HG03521 (cell line): ENCODE measurements at regions not wholly inside any gene's neighbourhood (a gene's known extent, or its start where the extent isn't known, plus 50 kb on each side); places are given as distances from the start of the nearest gene placed in this dataset.
"Not testable (repeated sequence)": the region's sequence is repeated elsewhere in the genome, so short reads cannot be mapped to it uniquely, and the experiment has no call there.

ENCODE experiments used
- ATAC-seq: cut with Tn5 transposase; IDR thresholded peaks from one replicate; pipeline ENCODE4 v1.9.1; 2021; ENCODE audit warnings: mild to moderate bottlenecking, moderate library complexity; ENCODE audit not compliant: unreplicated experiment

DNA sequence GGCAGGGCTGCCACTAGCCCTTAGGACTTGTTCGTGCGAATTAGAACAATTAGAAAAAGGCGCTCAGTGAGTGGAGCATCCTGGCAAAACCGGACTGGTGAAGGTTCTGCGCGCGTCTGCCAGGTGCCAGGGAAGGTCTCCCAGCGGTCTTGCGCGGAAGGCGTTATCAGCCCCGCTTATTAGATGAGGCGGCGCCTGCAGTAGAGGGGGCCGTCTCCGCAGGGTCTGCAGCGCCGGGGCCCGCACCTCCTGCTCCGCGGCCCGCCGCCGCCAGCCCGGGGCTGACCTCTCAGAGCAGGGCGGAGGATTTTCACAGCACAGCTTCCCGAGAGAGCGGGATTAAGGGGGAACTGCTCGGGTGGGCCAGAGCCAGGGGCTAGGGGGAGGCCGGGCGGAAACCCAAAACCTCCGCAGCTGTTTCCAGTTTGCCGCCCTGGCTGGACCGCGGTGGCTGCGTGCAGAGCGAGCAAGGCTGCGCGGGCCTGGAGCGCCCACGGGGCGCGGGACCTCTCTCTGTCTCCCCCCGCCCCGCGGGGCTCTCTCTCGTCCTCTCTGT lies 155.2 kb downstream of the FOXD2 start:
- no peak for ATAC-seq

DNA sequence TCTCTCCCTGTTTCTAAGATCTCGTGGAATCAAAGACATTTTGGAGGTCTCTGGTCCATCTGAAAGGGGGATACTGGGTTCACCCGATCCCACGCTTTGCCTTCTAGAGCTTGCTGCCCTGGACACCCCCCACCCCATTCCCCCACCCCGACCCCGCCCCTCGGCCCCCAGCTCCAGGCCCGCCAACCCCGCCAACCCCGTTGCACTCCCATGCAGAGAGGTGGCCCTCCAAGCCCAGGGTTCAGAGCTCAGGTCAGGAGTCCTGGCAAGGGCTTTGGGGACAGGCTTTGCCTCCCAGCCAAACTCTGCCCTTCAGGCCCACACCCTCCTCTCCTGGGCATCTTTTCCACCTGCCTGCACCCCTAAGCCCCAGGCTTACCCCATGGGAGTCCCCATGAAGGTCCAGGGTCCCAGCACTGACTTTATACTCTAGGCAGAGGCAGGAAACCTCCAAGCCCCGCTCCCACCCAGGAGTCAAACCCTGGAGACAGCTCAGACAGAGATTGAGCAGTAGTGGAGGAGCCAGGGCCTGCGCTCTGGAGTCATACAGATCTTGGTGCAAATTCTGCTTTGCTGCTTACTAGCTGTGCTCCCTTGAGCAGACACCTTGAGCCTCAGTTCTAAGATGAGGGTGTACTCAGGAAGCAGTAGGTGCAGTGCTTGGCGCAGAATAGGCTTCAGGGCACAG lies 155.9 kb downstream of the FOXD2 start:
- ATAC-seq, result no peak

DNA sequence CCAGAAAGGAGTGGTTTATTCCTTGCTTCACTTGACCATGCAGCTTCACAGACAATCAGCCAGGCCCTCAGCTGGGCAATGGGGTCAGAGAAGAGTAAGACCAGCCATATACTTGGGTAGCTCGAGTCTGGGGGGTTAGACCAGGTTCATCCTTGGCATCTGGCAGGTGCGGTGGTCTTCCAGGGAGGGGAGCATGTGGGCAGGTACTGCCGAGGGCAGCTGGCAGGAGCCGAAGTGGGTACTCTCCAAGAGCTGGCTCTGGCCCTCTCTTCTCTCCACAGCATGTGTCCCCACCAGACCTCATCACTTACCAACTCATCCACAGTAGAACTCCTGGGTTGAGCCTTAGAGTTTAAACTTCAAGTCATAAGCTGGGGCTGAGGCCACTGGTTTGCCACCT lies 156.8 kb downstream of the FOXD2 start:
- no peak for ATAC-seq

DNA sequence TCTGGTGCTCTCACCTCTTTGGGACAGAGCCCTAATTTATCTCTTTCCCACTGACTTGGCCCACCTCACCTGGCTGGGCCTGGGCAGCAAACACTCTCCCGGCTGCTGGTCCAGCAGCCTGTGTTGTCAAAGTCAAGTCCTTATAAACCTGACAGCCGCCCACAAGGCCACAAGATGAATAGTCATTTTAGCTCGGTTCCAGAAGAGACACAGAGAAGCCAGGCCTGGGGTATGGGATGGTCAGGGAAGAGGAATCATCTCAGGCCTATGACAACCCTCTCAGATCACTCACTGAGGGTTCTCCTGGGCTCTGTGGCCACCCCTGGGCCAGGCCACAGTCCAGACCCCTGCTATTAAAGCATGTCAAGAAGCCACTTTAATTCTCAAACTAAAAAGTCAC lies 158.5 kb downstream of the FOXD2 start:
- ATAC-seq, result no peak

DNA sequence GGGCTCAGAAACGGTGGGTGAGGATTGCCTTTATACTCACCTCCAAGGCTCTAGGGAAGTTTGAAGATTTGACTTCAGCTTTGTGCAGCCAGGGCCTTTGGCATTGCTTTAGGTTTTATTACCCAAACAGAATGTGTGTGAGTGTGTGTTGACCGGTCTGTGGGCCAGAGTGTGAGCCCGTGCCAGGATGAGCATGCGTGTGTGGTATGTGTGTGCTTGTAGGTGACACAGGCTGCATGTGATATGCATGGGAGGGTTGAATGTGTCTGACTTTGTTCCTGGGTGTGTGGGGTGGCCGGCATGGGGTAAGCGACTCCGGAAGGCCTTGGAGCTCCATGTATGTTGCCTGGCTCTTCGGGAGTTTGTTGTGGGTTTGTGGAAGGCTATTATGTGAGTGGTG lies 160.5 kb downstream of the FOXD2 start:
- no peak for ATAC-seq

DNA sequence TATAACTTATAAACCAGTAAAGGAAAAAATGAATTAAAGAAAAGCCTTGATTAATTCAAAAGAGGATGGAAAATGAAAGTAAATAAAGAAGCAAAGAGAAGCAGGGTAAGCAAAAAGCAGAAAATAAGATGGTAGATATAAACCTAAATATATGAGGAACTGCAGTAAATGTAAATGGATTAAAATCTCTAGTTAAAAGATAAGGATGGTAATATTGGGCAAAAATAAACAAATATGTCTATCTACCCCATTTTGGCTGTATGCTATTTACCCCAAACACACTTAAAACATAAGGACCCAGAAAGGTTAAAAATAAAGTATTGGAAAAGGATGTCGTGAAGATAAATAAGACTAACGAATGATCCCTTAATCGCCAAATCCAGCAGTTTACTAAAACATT lies 161.9 kb downstream of the FOXD2 start:
- ATAC-seq, result no peak

DNA sequence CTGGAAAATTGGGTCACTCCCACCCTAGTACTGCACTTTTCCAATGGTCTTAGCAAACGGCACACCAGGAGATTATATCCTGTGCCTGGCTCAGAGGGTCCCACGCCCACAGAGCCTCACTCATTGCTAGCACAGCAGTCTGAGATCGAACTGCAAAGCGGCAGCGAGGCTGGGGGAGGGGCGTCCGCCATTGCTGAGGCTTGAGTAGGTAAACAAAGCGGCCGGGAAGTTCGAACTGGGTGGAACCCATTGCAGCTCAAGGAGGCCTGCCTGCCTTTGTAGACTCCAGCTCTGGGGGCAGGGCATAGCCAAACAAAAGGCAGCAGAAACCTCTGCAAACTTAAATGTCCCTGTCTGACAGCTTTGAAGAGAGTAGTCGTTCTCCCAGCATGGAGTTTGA lies 164.6 kb downstream of the FOXD2 start:
- ATAC-seq, result not testable (repeated sequence)

DNA sequence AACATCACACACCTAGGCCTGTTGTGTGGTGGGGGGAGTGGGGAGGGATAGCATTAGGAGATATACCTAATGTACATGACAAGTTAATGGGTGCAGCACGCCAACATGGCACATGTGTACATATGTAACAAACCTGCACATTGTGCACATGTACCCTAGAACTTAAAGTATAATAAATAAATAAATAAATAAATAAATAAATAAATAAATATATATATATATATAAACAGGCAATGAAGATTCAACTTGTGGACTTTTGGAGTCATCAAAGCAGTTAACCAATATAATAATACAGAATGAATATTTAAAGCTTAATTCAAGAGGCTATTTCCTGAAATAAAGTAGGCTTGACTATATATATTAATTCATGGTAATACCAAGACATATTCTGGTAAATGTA lies 167.0 kb downstream of the FOXD2 start:
- ATAC-seq, result not testable (repeated sequence)

DNA sequence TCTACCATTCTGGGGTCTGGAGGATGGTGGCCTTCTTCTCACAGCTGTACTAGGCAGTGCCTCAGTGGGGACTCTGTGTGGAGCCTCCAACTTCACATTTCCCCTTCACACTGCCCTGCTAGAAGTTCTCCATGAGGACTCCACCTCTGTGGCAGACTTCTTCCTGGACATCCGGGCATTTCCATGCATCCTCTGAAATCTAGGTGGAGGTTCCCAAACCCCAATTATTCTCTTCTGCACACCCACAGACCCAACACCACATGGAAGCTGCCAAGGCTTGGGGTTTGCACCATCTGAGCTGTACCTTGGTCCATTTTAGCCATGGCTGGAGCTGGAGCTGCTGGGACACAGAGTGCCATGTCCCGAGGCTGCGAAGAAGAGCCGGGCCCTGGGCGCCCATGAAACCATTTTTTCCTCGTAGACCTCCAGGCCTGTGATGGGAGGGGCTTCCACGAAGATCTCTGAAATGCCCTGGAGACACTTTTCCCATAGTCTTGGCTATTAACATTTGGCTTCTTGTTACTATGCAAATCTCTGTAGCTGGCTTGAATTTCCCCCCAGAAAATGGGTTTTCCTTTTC lies 170.5 kb downstream of the FOXD2 start:
- ATAC-seq, result no peak

DNA sequence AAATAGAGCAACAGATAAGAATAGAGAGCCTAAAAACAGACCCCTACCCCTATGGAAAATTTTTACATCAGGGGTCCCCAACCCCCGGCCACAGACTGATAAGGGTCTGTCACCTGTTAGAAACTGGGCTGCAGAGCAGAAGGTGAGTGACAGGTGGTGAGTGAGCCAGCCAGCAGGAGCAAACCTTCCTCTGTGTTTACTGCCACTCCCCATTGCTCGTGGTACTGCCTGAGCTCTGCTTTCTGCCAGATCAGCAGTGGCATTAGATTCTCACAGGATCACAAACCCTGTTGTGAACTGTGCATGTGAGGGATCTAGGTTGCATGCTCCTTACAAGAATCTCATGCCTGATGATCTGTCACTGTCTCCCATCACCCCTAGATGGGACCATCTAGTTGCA lies 174.1 kb downstream of the FOXD2 start:
- no peak for ATAC-seq

DNA sequence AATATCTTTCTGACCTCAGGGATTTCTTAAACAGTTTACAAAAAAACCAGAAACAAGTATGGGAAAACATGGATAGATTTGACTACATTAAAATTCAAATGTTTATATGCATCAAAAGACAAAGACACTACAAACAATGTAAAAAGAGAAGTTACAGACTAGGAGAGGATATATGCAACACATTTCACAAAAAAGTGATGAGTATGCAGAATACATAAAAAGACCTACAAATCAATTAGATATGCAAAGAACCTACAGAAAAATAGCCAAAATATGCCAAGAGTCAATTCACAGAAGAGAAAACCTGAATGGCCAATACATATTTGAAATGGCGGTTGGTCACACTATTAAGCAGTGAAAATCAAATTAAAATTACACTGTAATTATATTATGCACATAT lies 175.0 kb downstream of the FOXD2 start:
- ATAC-seq, result no peak

DNA sequence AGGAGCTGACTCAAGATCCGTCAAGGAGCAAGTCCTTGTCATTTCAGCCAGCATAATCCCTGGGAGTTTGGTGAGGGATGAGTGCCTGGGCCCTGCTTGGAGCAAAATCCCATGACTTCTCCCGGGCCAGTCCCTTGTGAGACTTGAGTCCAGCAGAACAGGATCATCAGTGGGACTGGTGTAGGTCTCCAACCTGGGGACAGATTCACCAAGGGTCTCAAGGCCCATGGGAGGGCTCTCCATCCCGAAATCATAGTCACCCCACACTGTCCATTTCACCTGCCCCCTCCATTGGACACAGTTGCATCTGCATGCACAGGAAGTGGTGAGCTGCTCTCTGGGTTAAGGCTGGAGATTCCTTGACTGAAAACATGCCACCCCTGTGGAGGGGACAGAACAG lies 178.2 kb downstream of the FOXD2 start:
- ATAC-seq, result no peak

DNA sequence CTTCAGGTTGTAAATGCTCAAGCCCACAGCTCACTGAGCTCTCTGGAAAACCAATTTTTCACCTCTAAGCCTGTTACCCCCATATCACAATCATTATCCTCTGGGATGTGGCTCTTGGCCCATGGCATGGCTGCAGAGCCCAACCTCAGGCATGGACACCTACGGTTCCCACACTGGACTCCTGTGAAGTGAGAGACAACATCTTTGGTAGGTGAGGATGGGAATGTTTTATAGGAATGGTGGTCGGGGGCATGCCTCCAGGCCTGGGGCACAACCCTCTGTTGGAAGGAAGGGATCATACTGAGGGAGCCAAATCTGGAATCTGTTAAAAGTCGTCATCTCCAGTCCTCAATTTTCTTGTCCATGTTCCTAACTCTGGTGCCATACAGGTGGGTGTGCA lies 179.1 kb downstream of the FOXD2 start:
- ATAC-seq, result no peak

DNA sequence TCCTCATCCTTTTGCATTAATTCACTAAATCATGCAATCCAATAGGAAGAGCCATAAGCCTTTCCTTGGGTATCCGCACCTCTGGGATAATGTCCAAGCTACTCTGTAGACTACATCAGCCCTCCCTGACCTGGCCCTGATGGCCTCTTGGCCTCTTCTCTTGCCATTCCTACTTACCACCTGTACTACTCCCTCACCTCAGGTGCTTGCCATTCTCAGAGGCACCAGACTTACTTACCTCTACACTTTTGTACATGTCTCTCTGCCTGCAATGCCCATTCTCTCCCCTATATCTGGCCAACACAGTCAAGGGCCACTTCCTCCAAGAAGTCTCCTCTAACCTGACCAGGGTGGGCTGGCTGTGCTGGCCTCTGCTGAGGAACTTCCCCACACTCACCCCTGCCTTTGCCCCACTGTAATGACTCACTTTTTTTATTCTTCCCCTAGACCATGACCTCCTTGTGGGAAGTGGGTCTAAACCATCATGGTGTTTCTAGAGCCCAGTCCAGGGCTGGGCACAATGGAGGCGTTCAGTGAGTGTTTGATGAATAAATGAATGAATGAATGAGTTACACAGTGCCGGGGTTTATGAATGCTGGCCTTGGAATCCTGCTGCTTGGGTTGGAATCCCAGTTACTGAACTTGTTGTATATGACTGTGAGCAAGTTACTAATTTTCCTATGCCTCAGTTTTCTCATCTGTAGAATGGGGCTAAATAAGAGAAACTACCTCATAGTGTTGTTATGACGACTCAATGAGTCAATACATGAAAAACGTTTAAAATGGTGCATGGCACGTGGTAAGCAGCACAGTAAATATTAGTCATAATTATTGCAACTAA lies 179.8 kb downstream of the FOXD2 start:
- ATAC-seq, result no peak

DNA sequence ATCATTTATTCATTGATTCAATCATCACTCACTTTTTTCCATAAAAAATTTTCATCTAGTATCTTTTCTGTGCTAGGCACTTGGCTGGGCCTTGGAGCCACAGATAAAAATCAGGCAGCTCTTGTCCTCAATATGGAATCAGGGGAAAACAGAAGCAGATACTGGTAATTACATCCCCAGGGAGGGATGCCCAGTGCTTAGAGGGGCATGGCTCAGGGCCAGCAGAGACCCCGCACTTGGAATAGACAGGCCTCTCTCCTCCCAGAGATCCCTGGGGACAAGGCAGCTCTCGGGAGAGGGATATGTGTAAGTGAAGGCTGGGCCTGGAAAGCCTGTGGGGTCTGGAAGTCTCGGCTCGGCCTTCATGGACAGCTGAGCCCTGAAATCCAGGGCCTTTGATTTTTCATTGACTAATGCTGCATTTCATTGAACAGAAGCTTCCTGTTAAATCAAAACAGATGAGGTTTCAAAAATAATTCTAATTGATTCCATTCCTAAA lies 180.4 kb downstream of the FOXD2 start:
- ATAC-seq, result no peak

DNA sequence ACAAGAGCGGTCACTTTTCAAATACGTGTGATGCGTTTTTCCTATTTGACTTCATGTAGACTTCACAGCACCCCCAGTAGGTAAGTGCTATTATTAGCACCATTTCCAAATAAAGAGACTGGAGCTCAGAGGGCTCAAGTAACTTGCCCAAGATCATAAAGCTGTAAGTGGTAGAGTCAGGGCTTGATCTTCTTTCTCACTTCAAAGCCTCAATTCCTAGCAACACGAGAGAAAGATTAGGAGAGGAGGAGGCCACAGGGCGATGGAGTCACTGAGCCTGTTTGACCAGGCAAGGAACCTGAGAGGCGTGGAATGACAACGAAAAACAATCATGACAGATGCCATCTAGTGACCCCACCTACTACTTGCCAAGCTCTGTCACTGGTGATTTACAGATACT lies 181.0 kb downstream of the FOXD2 start:
- no peak for ATAC-seq

DNA sequence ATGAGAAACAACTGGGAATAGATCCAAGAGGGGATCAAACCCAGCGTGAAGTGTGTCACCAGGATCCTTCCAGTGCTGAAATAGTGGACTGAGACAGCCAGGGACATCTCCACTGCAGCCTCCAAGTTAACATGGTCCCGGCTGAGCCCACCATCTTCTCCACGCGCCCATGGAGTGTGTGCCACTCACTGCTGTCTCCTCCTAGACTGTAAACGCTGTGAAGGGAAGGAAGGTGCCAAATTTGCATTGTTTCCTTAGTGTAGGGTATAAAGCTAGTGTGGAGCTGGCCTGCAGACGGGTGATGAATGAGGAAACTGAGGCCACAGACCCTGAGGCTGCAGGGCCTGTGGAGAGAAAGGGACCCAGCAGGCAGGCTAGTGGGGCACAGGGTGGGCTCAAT lies 183.6 kb downstream of the FOXD2 start:
- no peak for ATAC-seq

DNA sequence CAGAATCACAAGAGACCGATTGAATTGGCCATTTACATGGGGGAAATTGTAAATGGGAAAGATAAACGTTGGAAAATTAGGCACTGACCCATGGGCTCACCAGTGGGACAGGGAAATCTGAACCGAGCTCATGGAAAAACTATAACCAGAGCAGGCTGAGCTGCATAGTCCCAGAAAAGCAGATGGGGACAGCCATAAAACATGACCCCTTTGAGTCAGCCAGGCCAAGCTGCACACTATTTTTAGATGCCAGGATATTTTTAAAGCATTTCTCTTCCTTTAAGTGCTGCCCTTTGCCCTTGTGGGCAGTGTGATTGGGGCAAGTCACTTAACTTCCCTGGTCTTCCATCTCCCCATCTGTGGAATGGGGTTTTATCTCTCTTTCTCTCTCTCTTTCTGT lies 184.1 kb downstream of the FOXD2 start:
- ATAC-seq, result no peak

DNA sequence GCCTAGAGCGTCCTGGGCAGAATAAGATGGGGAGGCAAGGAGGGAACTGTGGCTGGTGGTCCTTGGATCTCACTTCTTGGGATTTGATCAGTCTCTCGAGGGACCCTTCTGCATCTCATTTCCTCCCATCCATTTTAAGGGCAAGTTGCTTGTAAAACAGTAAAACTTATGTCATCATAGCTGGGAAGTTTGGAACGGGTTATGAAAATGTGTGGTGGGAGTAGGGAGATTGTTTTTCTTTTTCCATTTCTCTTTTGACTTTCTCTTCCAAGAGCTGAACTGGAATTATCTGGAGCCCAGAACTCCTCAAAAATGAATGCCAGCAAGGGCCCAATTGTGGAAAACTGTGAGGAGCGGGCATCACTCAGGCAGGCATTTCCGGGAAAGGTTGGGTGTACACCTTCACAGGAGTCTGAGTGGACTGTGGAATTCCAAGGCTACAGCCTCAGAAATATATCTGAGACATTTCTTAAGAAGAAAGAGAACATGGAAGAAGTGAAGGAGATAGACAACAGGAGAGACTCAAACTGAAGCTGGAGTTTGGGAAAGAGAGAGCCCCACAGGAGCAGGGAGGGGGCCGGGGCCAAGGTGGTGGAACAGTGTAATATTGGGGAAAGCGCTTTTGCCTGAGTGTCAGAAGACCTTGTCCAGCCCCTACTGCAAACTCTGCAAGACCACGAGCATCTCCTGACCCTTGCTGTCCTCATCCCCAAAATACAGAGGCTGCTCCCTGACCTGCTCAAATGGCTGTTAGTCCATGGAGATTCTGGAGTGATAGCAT lies 185.1 kb downstream of the FOXD2 start:
- no peak for ATAC-seq

DNA sequence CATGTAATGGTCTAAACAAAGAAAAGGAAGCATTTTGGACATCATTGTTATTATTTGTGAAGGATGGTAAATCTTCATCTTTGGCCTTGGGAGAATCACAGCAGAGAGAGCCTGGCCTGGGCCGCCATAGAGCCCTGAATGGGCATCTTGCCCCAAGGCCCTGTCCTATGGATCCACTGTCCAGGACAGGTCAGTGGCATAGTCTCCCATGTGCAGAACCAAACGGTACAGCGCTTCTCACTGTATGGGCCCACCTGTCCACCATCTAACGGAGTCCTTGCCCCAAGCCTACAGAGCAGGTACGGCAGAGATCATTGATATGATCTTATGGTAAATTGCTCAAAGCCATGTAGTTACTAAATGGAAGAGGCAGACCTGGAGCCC lies 185.7 kb downstream of the FOXD2 start:
- no peak for ATAC-seq

DNA sequence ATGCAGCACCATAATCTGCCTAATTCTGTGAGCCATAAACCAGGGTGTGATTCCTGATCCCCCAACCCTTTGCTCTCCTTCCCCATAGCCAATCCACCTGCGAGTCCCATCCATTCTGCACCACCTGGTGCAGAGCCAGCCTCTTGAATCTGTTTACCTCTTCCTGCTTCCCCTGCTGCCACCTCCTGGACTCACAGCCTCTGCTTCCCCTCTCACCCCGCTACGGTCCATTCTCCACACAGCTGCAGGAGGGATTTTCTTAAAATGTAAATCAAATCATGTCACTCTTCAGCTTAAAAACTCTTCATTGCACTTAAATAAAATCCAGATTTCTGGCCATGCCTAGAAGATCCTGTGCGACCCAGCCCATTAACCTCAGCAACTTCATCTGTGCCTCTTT lies 186.7 kb downstream of the FOXD2 start:
- ATAC-seq, result no peak
